WERI-Rb-1 (cell line): ENCODE measurements at regions not wholly inside any gene's neighbourhood (a gene's known extent, or its start where the extent isn't known, plus 50 kb on each side); places are given as distances from the start of the nearest gene placed in this dataset.

ENCODE experiments used
- DNase-seq: peaks from one replicate; pipeline ENCODE4 v3.0.0-alpha.2; 2020
- H3K27ac ChIP-seq: fragments of 250-450 bp; sonication (Bioruptor Pico); 2 replicates; pipeline ENCODE4 v1.5.1; 2020; ENCODE audit warnings: mild to moderate bottlenecking, moderate library complexity
- H3K27me3 ChIP-seq: fragments of 250-450 bp; sonication (Bioruptor Pico); 2 replicates; pipeline ENCODE4 v1.5.1; 2021; ENCODE audit warnings: mild to moderate bottlenecking, low read depth, moderate library complexity; ENCODE audit not compliant: insufficient read depth, severe bottlenecking
- H3K36me3 ChIP-seq: fragments of 250-450 bp; sonication (Bioruptor Pico); 2 replicates; pipeline ENCODE4 v1.5.1; 2020; ENCODE audit warnings: mild to moderate bottlenecking, moderate library complexity
- H3K4me3 ChIP-seq: 2 replicates; pipeline ENCODE4 v1.5.1; 2011; ENCODE audit warnings: low read depth, mild to moderate bottlenecking, control low read depth, low read length
- H3K9me3 ChIP-seq: fragments of 250-450 bp; sonication (Bioruptor Pico); 2 replicates; pipeline ENCODE4 v1.5.1; 2021; ENCODE audit warnings: mild to moderate bottlenecking, moderate library complexity; ENCODE audit not compliant: severe bottlenecking
- CTCF ChIP-seq: IDR thresholded peaks from 2 replicates; pipeline ENCODE4 v1.5.1; 2011; ENCODE audit warnings: low read depth, mild to moderate bottlenecking, control low read depth, inconsistent platforms, low read length

GRCh38 chr3:96266395-96267190 is 547.8 kb upstream of the EPHA6 start:
- H3K27ac ChIP-seq, result no peak overlapping the region
- no peak for DNase-seq
- no peaks in the 10 kb centered on the region for H3K36me3 ChIP-seq
- peaks cover 19% of the 10 kb centered on the region for H3K27me3 ChIP-seq
- no peaks in the 10 kb centered on the region for H3K9me3 ChIP-seq
- no peak overlapping the region for H3K4me3 ChIP-seq
- no peak for TF ChIP-seq CTCF

- H3K27ac ChIP-seq, result no peak overlapping the region
- no peak for TF ChIP-seq CTCF
- H3K4me3 ChIP-seq, result no peak overlapping the region
- no peak for DNase-seq
- H3K27me3 ChIP-seq, result peaks cover 19% of the 10 kb centered on the region
- H3K36me3 ChIP-seq, result no peaks in the 10 kb centered on the region
- H3K9me3 ChIP-seq, result no peaks in the 10 kb centered on the region
Measured at GRCh38 chr3:96267577-96267976, 546.8 kb upstream of the EPHA6 start.

- H3K4me3 ChIP-seq, result no peak overlapping the region
- H3K27ac ChIP-seq, result no peak overlapping the region
- H3K36me3 ChIP-seq, result no peaks in the 10 kb centered on the region
- no peak for DNase-seq
- peaks cover 15% of the 10 kb centered on the region for H3K27me3 ChIP-seq
- no peaks in the 10 kb centered on the region for H3K9me3 ChIP-seq
- TF ChIP-seq CTCF, result peak; percentile 37
Measured at GRCh38 chr3:96294143-96294542, 520.3 kb upstream of the EPHA6 start.

- H3K27ac ChIP-seq, result no peak overlapping the region
- no peaks in the 10 kb centered on the region for H3K9me3 ChIP-seq
- no peaks in the 10 kb centered on the region for H3K36me3 ChIP-seq
- peaks cover 16% of the 10 kb centered on the region for H3K27me3 ChIP-seq
- H3K4me3 ChIP-seq, result no peak overlapping the region
- TF ChIP-seq CTCF, result no peak
- no peak for DNase-seq
Measured at GRCh38 chr3:96300743-96301142, 513.7 kb upstream of the EPHA6 start.

- no peak for DNase-seq
Measured at GRCh38 chr3:96319166-96319565, 495.2 kb upstream of the EPHA6 start.

More at GRCh38 chr3:96319166-96319565, 495.2 kb upstream of the EPHA6 start:
- H3K27me3 ChIP-seq, result peaks cover 3% of the 10 kb centered on the region
- no peak for TF ChIP-seq CTCF
- H3K9me3 ChIP-seq, result no peaks in the 10 kb centered on the region
- no peaks in the 10 kb centered on the region for H3K36me3 ChIP-seq
- no peak overlapping the region for H3K27ac ChIP-seq
- no peak overlapping the region for H3K4me3 ChIP-seq
